Epithelial cell of esophagus (primary cell): ENCODE measurements at regions not wholly inside any gene's neighbourhood (a gene's known extent, or its start where the extent isn't known, plus 50 kb on each side); places are given as distances from the start of the nearest gene placed in this dataset.
A peak's percentile ranks its signal among the peaks of the same experiment; 100 is the strongest.

Experiments used
- DNase-seq: peaks from one replicate; pipeline ENCODE4 v3.0.0; 2010; ENCODE audit warnings: low read depth
- H3K4me3 ChIP-seq: 2 replicates; pipeline ENCODE4 v1.5.1; 2011; ENCODE audit warnings: mild to moderate bottlenecking, low read length, control low read depth
- TF ChIP-seq, protein P1 (sequence below): IDR thresholded peaks from 2 replicates; pipeline ENCODE4 v1.5.1; 2011; ENCODE audit warnings: low read depth, mild to moderate bottlenecking, low read length, control low read depth, inconsistent platforms; ENCODE audit not compliant: insufficient read depth; ENCODE audit errors: missing control alignments

DNA sequence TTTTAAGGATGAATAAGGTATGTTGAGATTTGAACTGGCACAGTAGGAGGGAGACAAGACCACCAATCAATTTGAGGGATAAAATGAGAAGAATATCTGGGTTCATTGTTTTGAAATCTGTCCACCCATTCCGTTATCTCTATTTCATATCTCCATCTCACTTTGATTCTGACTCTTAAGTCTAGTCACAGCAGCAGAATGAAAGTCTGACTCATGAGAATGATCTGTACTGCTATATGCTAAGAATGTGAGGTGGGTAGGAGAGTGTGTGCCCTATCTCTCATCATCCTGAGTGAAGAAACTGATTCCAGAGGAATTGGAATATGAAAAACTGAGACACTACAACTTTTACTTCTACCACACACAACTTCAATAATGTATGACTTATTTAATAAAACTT is 1994.5 kb upstream of the PIK3C3 start:
- TF ChIP-seq, protein P1, sequence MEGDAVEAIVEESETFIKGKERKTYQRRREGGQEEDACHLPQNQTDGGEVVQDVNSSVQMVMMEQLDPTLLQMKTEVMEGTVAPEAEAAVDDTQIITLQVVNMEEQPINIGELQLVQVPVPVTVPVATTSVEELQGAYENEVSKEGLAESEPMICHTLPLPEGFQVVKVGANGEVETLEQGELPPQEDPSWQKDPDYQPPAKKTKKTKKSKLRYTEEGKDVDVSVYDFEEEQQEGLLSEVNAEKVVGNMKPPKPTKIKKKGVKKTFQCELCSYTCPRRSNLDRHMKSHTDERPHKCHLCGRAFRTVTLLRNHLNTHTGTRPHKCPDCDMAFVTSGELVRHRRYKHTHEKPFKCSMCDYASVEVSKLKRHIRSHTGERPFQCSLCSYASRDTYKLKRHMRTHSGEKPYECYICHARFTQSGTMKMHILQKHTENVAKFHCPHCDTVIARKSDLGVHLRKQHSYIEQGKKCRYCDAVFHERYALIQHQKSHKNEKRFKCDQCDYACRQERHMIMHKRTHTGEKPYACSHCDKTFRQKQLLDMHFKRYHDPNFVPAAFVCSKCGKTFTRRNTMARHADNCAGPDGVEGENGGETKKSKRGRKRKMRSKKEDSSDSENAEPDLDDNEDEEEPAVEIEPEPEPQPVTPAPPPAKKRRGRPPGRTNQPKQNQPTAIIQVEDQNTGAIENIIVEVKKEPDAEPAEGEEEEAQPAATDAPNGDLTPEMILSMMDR = no peak
- DNase-seq = peak; percentile 86
- H3K4me3 ChIP-seq = no peak overlapping the region

DNA sequence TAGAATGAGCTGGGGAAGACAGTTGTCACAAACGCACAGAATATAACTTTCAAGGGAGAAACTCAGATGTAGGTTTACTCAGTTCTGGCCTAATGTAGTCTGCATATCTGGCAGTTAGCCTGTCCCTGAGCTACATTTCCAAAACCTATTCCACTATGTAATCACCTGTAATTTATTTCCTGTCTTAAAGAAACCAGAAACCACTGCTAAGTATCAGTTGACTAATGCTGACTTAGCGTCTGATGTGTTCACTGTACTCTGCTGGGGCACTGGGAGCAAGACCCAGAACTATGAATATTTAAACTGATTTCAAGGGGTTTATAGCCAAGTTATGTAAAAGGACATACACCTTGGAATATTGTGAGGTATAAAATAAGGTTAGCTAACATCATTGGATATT is 1995.2 kb upstream of the PIK3C3 start:
- no peak overlapping the region for H3K4me3 ChIP-seq
- TF ChIP-seq, protein P1 = no peak
- peak; percentile 82 for DNase-seq

DNA sequence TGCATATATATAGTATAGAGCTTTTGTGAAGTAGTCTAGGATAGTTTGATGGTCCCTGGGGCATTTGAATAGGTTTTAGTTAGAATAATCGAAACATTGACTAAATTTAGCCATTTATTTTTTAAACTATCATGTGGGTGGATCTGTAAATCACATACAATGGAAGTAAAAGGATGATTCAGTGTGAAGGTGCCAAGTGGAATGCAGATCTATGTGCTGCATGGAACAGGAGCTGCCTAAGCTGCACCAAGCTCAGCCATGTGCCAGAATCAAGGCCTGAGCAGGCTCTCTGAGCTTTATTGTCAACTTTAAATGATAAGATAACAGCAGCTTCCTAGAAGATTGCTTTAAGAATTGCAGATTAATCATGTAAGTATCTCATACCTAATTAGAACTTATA is 1996.2 kb upstream of the PIK3C3 start:
- TF ChIP-seq, protein P1 = no peak
- peak; percentile 74 for DNase-seq
- H3K4me3 ChIP-seq = no peak overlapping the region

DNA sequence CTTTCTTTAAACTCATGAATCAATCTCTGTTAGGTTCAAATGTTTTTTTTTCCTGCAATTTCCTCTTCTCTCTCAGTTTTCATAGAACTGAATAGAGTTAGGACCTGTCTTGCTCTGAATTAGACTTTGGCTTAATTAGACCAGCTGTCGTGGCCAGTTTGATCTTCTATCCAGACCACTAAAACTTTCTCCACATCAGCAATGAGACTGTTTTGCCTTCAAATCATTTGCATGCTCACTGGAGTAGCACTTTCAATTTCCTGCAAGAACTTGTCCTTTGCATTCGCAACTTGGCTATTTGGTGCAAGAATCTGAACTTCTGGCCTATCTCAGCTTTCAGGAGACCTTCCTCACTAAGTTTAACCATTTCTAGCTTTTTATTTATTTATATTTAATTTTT is 2002.2 kb upstream of the PIK3C3 start:
- TF ChIP-seq, protein P1 = no peak
- H3K4me3 ChIP-seq = no peak overlapping the region
- no peak for DNase-seq

DNA sequence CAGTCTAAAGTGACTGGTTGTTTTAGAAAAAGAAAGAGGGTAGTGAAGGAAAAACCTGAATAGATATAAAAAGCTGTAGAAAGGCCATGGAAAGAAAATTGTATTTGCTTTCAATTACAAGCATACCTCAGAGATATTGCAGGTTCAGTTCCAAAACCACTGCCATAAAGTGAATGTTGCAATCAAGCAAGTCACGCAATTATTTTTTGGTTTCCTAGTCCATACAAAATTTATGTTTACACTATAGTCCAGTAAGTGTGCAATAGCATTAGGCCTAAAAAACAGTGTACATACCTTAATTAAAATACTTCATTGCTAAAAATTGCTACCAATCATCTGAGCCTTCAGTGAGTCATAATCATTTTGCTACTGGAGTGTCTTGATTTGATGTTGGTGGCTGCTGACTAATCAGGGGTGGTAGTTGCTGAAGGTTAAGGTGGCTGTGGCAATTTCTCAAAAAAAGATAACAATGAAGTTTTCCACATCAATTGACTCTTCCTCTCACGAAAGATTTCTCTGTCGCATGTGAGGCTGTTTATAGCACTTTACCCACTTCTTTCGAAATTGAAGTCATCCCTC is 2003.8 kb upstream of the PIK3C3 start:
- peak; percentile 41 for DNase-seq
- TF ChIP-seq, protein P1 = no peak
- H3K4me3 ChIP-seq = no peak overlapping the region

DNA sequence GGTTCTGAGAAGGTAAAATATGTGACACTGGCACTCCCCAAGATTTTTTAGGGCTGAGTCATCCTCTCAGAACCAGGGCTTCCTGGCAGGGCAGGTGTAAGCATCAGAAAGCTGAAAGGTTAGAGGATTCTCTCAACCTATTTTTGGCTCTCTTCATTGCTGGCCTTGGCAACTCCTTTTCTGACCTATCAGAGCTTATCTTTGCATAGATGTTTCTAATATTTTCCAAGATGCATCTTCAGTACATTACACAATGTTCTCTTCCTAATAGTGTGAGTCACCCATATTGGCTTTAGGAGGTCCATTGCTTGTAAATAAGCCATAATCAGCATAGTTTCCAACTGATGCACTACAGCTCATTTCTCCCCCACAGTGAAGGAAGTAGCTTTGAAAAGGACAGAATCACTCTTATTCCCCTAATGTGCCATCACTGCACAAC is 2008.4 kb upstream of the PIK3C3 start:
- TF ChIP-seq, protein P1 = no peak
- H3K4me3 ChIP-seq = no peak overlapping the region
- peak; percentile 83 for DNase-seq

DNA sequence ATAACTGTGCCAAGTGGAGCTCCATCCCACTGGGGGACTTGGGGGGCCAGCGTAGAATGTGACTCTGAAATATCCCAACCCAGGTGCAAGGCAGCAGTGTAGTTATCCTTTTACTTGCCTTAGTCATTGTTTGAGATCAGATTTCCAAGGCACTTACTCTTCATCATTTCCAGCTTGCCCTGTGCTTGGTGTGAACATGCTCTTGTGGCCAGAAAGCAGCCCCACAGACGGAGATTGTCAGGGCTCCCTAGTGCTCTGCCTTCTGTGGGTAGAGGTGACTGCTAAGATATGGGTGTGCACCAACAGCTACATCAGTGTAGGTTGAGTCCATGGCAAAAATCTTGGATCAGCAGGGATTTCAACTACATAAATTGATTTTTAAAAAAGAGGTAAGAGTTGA is 2010.0 kb upstream of the PIK3C3 start:
- DNase-seq = no peak
- TF ChIP-seq, protein P1 = no peak
- H3K4me3 ChIP-seq = no peak overlapping the region
